Activated naive CD4-positive, alpha-beta T cell treated with anti-CD3 and anti-CD28 coated beads, Interleukin-2, amount 10 ng/mL, durations not matched to agents 7 days and 5 days (primary cell): ENCODE measurements at regions not wholly inside any gene's neighbourhood (a gene's known extent, or its start where the extent isn't known, plus 50 kb on each side); places are given as distances from the start of the nearest gene placed in this dataset.

Experiments used
- CTCF ChIA-PET: fragments of 350-600 bp; sonication (Branson Sonifier 250); formaldehyde crosslinking; loops from one replicate; lab custom pipeline; 2021; ENCODE audit warnings: antibody characterized with exemption; lab: Charles Lee
- DNase-seq: peaks from one replicate; pipeline ENCODE4 v3.0.0-alpha.2; 2020
- H3K27ac Mint-ChIP-seq: one replicate; pipeline ENCODE4 v1.8.0; 2021; ENCODE audit warnings: mild to moderate bottlenecking, moderate library complexity, mixed read lengths
- H3K27me3 Mint-ChIP-seq: one replicate; pipeline ENCODE4 v1.8.0; 2021; ENCODE audit warnings: mild to moderate bottlenecking, mixed read lengths
- H3K36me3 Mint-ChIP-seq: one replicate; pipeline ENCODE4 v1.8.0; 2021; ENCODE audit warnings: mixed read lengths
- H3K4me1 Mint-ChIP-seq: one replicate; pipeline ENCODE4 v1.8.0; 2021; ENCODE audit warnings: mixed read lengths
- H3K4me3 Mint-ChIP-seq: one replicate; pipeline ENCODE4 v1.8.0; 2021; ENCODE audit warnings: mild to moderate bottlenecking, moderate library complexity, mixed read lengths
- H3K9me3 Mint-ChIP-seq: one replicate; pipeline ENCODE4 v1.8.0; 2021; ENCODE audit warnings: mixed read lengths

GRCh38 chr4:4712800-4713528 lies 146.5 kb upstream of the MSX1 start:
- no peak overlapping the region for H3K27ac Mint-ChIP-seq
- CTCF ChIA-PET = no interaction called here

GRCh38 chr4:4711902-4712301 lies 147.6 kb upstream of the MSX1 start:
- Mint-ChIP-seq H3K27ac (no peak overlapping the region), H3K36me3 (no peaks in the 10 kb centered on the region), H3K4me1 (no peaks in the 10 kb centered on the region), H3K4me3 (no peak overlapping the region), H3K9me3 (no peaks in the 10 kb centered on the region), H3K27me3 (no peaks in the 10 kb centered on the region)
- no peak for DNase-seq
- CTCF ChIA-PET = no interaction called here

More at GRCh38 chr4:4712800-4713528, 146.5 kb upstream of the MSX1 start:
- Mint-ChIP-seq H3K4me3 (no peak overlapping the region), H3K36me3 (no peaks in the 10 kb centered on the region), H3K9me3 (no peaks in the 10 kb centered on the region), H3K4me1 (no peaks in the 10 kb centered on the region), H3K27me3 (no peaks in the 10 kb centered on the region)
- DNase-seq = no peak

GRCh38 chr4:4709736-4710135 lies 149.7 kb upstream of the MSX1 start:
- Mint-ChIP-seq H3K36me3 (no peaks in the 10 kb centered on the region), H3K27ac (no peak overlapping the region), H3K27me3 (no peaks in the 10 kb centered on the region), H3K9me3 (no peaks in the 10 kb centered on the region), H3K4me3 (no peak overlapping the region), H3K4me1 (no peaks in the 10 kb centered on the region)
- CTCF ChIA-PET = no interaction called here
- DNase-seq = no peak

- H3K4me3 Mint-ChIP-seq = no peak overlapping the region
- H3K27me3 Mint-ChIP-seq = no peaks in the 10 kb centered on the region
- no peaks in the 10 kb centered on the region for H3K9me3 Mint-ChIP-seq
- CTCF ChIA-PET = interaction anchor here (0.6 kb wide), 1 partner anchor 193 kb away, joined by 3 read pairs; no protein-coding TSS in a partner anchor
- no peaks in the 10 kb centered on the region for H3K36me3 Mint-ChIP-seq
- no peak overlapping the region for H3K27ac Mint-ChIP-seq
- no peak for DNase-seq
- no peaks in the 10 kb centered on the region for H3K4me1 Mint-ChIP-seq
Observed at GRCh38 chr4:4704267-4704666, 155.2 kb upstream of the MSX1 start.

GRCh38 chr4:4697584-4697983 lies 155.7 kb upstream of the STX18 start:
- H3K27me3 Mint-ChIP-seq = no peaks in the 10 kb centered on the region
- H3K9me3 Mint-ChIP-seq = no peaks in the 10 kb centered on the region
- CTCF ChIA-PET = no interaction called here
- H3K4me1 Mint-ChIP-seq = no peaks in the 10 kb centered on the region
- no peaks in the 10 kb centered on the region for H3K36me3 Mint-ChIP-seq
- DNase-seq = no peak
- H3K27ac Mint-ChIP-seq = no peak overlapping the region
- H3K4me3 Mint-ChIP-seq = no peak overlapping the region

- Mint-ChIP-seq H3K9me3 (no peaks in the 10 kb centered on the region), H3K27me3 (no peaks in the 10 kb centered on the region), H3K4me1 (no peaks in the 10 kb centered on the region), H3K27ac (no peak overlapping the region), H3K36me3 (no peaks in the 10 kb centered on the region), H3K4me3 (no peak overlapping the region)
- no peak for DNase-seq
- CTCF ChIA-PET = no interaction called here
Observed at GRCh38 chr4:4696530-4696929, 154.7 kb upstream of the STX18 start.

GRCh38 chr4:4695497-4695896 lies 153.6 kb upstream of the STX18 start:
- no peaks in the 10 kb centered on the region for H3K4me1 Mint-ChIP-seq
- no peak overlapping the region for H3K4me3 Mint-ChIP-seq
- H3K27ac Mint-ChIP-seq = no peak overlapping the region
- DNase-seq = no peak
- H3K9me3 Mint-ChIP-seq = no peaks in the 10 kb centered on the region
- CTCF ChIA-PET = no interaction called here
- no peaks in the 10 kb centered on the region for H3K36me3 Mint-ChIP-seq
- H3K27me3 Mint-ChIP-seq = no peaks in the 10 kb centered on the region

- Mint-ChIP-seq H3K27ac (no peak overlapping the region), H3K9me3 (no peaks in the 10 kb centered on the region), H3K27me3 (no peaks in the 10 kb centered on the region), H3K4me1 (no peaks in the 10 kb centered on the region), H3K4me3 (no peak overlapping the region), H3K36me3 (no peaks in the 10 kb centered on the region)
- DNase-seq = no peak
- CTCF ChIA-PET = interaction anchor here (1.6 kb wide), 1 partner anchor 26 kb away, joined by 4 read pairs; no protein-coding TSS in a partner anchor
Observed at GRCh38 chr4:4694827-4695226, 153.0 kb upstream of the STX18 start.

- H3K27ac Mint-ChIP-seq = no peak overlapping the region
- H3K4me1 Mint-ChIP-seq = no peaks in the 10 kb centered on the region
- H3K9me3 Mint-ChIP-seq = no peaks in the 10 kb centered on the region
- no peak for DNase-seq
- no peak overlapping the region for H3K4me3 Mint-ChIP-seq
- no peaks in the 10 kb centered on the region for H3K27me3 Mint-ChIP-seq
- H3K36me3 Mint-ChIP-seq = no peaks in the 10 kb centered on the region
- CTCF ChIA-PET = interaction anchor here (1.6 kb wide), 1 partner anchor 25 kb away, joined by 4 read pairs; no protein-coding TSS in a partner anchor
Observed at GRCh38 chr4:4694296-4694772, 152.5 kb upstream of the STX18 start.

- Mint-ChIP-seq H3K4me3 (no peak overlapping the region), H3K9me3 (no peaks in the 10 kb centered on the region), H3K27me3 (no peaks in the 10 kb centered on the region), H3K27ac (no peak overlapping the region), H3K4me1 (no peaks in the 10 kb centered on the region), H3K36me3 (no peaks in the 10 kb centered on the region)
- CTCF ChIA-PET = interaction anchor here (1.6 kb wide), 1 partner anchor 25 kb away, joined by 4 read pairs; no protein-coding TSS in a partner anchor
- no peak for DNase-seq
Observed at GRCh38 chr4:4693755-4694295, 152.0 kb upstream of the STX18 start.

- H3K27me3 Mint-ChIP-seq = no peaks in the 10 kb centered on the region
- H3K9me3 Mint-ChIP-seq = no peaks in the 10 kb centered on the region
- no peak overlapping the region for H3K4me3 Mint-ChIP-seq
- no peaks in the 10 kb centered on the region for H3K36me3 Mint-ChIP-seq
- no peaks in the 10 kb centered on the region for H3K4me1 Mint-ChIP-seq
- DNase-seq = no peak
- CTCF ChIA-PET = no interaction called here
- H3K27ac Mint-ChIP-seq = no peak overlapping the region
Observed at GRCh38 chr4:4693258-4693657, 151.4 kb upstream of the STX18 start.

- no peak for DNase-seq
- Mint-ChIP-seq H3K27ac (no peak overlapping the region), H3K27me3 (no peaks in the 10 kb centered on the region), H3K36me3 (no peaks in the 10 kb centered on the region), H3K4me3 (no peak overlapping the region), H3K4me1 (no peaks in the 10 kb centered on the region), H3K9me3 (no peaks in the 10 kb centered on the region)
- CTCF ChIA-PET = no interaction called here
Observed at GRCh38 chr4:4690854-4691253, 149.0 kb upstream of the STX18 start.

- no peak overlapping the region for H3K4me3 Mint-ChIP-seq
- no peak overlapping the region for H3K27ac Mint-ChIP-seq
- no peak for DNase-seq
- no peaks in the 10 kb centered on the region for H3K4me1 Mint-ChIP-seq
- CTCF ChIA-PET = no interaction called here
- no peaks in the 10 kb centered on the region for H3K27me3 Mint-ChIP-seq
- H3K9me3 Mint-ChIP-seq = no peaks in the 10 kb centered on the region
- H3K36me3 Mint-ChIP-seq = no peaks in the 10 kb centered on the region
Observed at GRCh38 chr4:4689694-4690440, 148.0 kb upstream of the STX18 start.

GRCh38 chr4:4687935-4688727 lies 146.3 kb upstream of the STX18 start:
- CTCF ChIA-PET = no interaction called here
- H3K36me3 Mint-ChIP-seq = no peaks in the 10 kb centered on the region

More at GRCh38 chr4:4687935-4688727, 146.3 kb upstream of the STX18 start:
- no peak overlapping the region for H3K4me3 Mint-ChIP-seq
- no peaks in the 10 kb centered on the region for H3K27me3 Mint-ChIP-seq
- H3K9me3 Mint-ChIP-seq = no peaks in the 10 kb centered on the region
- H3K27ac Mint-ChIP-seq = no peak overlapping the region
- DNase-seq = no peak
- no peaks in the 10 kb centered on the region for H3K4me1 Mint-ChIP-seq
